ENCODE measurements at regions not wholly inside any gene's neighbourhood (a gene's known extent, or its start where the extent isn't known, plus 50 kb on each side); places are given as distances from the start of the nearest gene placed in this dataset.
A peak's percentile ranks its signal among the peaks of the same experiment; 100 is the strongest.
"Not testable (repeated sequence)": the region's sequence is repeated elsewhere in the genome, so short reads cannot be mapped to it uniquely, and the experiment has no call there.

GRCh38 chr20:51945881-51946280 is 143.6 kb upstream of the SALL4 start:
- no peaks in the 10 kb centered on the region for H3K9me3 Mint-ChIP-seq (ENCODE audit: low read depth)
- H3K27ac Mint-ChIP-seq = no peak overlapping the region
- H3K36me3 Mint-ChIP-seq (ENCODE audit: insufficient read depth) = no peaks in the 10 kb centered on the region
- no peak overlapping the region for H3K4me3 Mint-ChIP-seq (ENCODE audit: low read depth)
- TF ChIP-seq CTCF (IDR thresholded peaks at IDR 0.05; ENCODE audit: unreplicated experiment) = no peak
- peaks cover 12% of the 10 kb centered on the region for H3K4me1 Mint-ChIP-seq (ENCODE audit: low read depth)
- H3K27me3 Mint-ChIP-seq = no peaks in the 10 kb centered on the region
- no peak for DNase-seq (ENCODE audit: low spot score, unreplicated experiment)

- Mint-ChIP-seq H3K36me3 (ENCODE audit: insufficient read depth) (no peaks in the 10 kb centered on the region), H3K4me3 (ENCODE audit: low read depth) (no peak overlapping the region), H3K9me3 (ENCODE audit: low read depth) (no peaks in the 10 kb centered on the region), H3K27me3 (no peaks in the 10 kb centered on the region), H3K4me1 (ENCODE audit: low read depth) (peaks cover 12% of the 10 kb centered on the region), H3K27ac (no peak overlapping the region)
- no peak for TF ChIP-seq CTCF (IDR thresholded peaks at IDR 0.05; ENCODE audit: unreplicated experiment)
- no peak for DNase-seq (ENCODE audit: low spot score, unreplicated experiment)
Observed at GRCh38 chr20:51945177-51945576, 142.9 kb upstream of the SALL4 start.

GRCh38 chr20:51943761-51944160 is 141.4 kb upstream of the SALL4 start:
- Mint-ChIP-seq H3K27me3 (no peaks in the 10 kb centered on the region), H3K27ac (no peak overlapping the region), H3K4me3 (ENCODE audit: low read depth) (no peak overlapping the region), H3K4me1 (ENCODE audit: low read depth) (peaks cover 8% of the 10 kb centered on the region), H3K9me3 (ENCODE audit: low read depth) (no peaks in the 10 kb centered on the region), H3K36me3 (ENCODE audit: insufficient read depth) (no peaks in the 10 kb centered on the region)
- no peak for DNase-seq (ENCODE audit: low spot score, unreplicated experiment)
- TF ChIP-seq CTCF (IDR thresholded peaks at IDR 0.05; ENCODE audit: unreplicated experiment) = no peak

GRCh38 chr20:51943326-51943725 is 141.0 kb upstream of the SALL4 start:
- H3K4me3 Mint-ChIP-seq (ENCODE audit: low read depth); H3K9me3 Mint-ChIP-seq (ENCODE audit: low read depth); H3K27me3 Mint-ChIP-seq; H3K36me3 Mint-ChIP-seq (ENCODE audit: insufficient read depth); H3K27ac Mint-ChIP-seq; DNase-seq (ENCODE audit: low spot score, unreplicated experiment); H3K4me1 Mint-ChIP-seq (ENCODE audit: low read depth): not testable (repeated sequence)

- Mint-ChIP-seq H3K4me1 (ENCODE audit: low read depth) (peaks cover 8% of the 10 kb centered on the region), H3K4me3 (ENCODE audit: low read depth) (no peak overlapping the region), H3K27ac (peak overlapping the region; percentile 16)
Observed at GRCh38 chr20:51941503-51941902, 139.2 kb upstream of the SALL4 start.

GRCh38 chr20:51939259-51939585 is 136.9 kb upstream of the SALL4 start:
- no peak for DNase-seq (ENCODE audit: low spot score, unreplicated experiment)
- TF ChIP-seq CTCF (IDR thresholded peaks at IDR 0.05; ENCODE audit: unreplicated experiment) = no peak
- H3K4me3 Mint-ChIP-seq (ENCODE audit: low read depth) = no peak overlapping the region
- H3K27me3 Mint-ChIP-seq = no peaks in the 10 kb centered on the region
- no peaks in the 10 kb centered on the region for H3K36me3 Mint-ChIP-seq (ENCODE audit: insufficient read depth)
- H3K4me1 Mint-ChIP-seq (ENCODE audit: low read depth) = peaks cover 7% of the 10 kb centered on the region
- no peak overlapping the region for H3K27ac Mint-ChIP-seq
- no peaks in the 10 kb centered on the region for H3K9me3 Mint-ChIP-seq (ENCODE audit: low read depth)

More at GRCh38 chr20:51941503-51941902, 139.2 kb upstream of the SALL4 start:
- no peaks in the 10 kb centered on the region for H3K9me3 Mint-ChIP-seq (ENCODE audit: low read depth)
- no peaks in the 10 kb centered on the region for H3K27me3 Mint-ChIP-seq
- H3K36me3 Mint-ChIP-seq (ENCODE audit: insufficient read depth) = no peaks in the 10 kb centered on the region
- DNase-seq (ENCODE audit: low spot score, unreplicated experiment) = no peak
- no peak for TF ChIP-seq CTCF (IDR thresholded peaks at IDR 0.05; ENCODE audit: unreplicated experiment)
